Esophagus squamous epithelium (tissue), 4 donors: ENCODE measurements at regions not wholly inside any gene's neighbourhood (a gene's known extent, or its start where the extent isn't known, plus 50 kb on each side); places are given as distances from the start of the nearest gene placed in this dataset.

Experiments
- CTCF ChIP-seq, 6 experiments: fragments of 450-650 bp in 4 of 6; fragments of 200-600 bp in 2 of 6; sonication (generic) in 2 of 6; IDR thresholded peaks; one replicate each; pipeline ENCODE4 v1.5.1; 2016 to 2019; ENCODE audit warnings: antibody characterized with exemption in 6 of 6, mild to moderate bottlenecking in 4 of 6, moderate library complexity in 4 of 6
- POLR2A ChIP-seq, 4 donors: fragments of 450-650 bp; IDR thresholded peaks; one replicate each; pipeline ENCODE4 v1.6.1; 2017; ENCODE audit warnings: antibody characterized with exemption in 4 of 4, mild to moderate bottlenecking in 4 of 4, moderate library complexity in 3 of 4

- TF ChIP-seq POLR2A (IDR thresholded peaks at IDR 0.05), result no peak
- TF ChIP-seq CTCF (IDR thresholded peaks at IDR 0.05), result no peak
Measured at GRCh38 chr5:53276825-53277224, 167.3 kb upstream of the MOCS2 start.
